Stimulated activated memory B cell treated with anti-CD40 and anti-IgM and Interleukin-4, amounts not matched to agents 10 μg/mL and 1 μg/mL and 100 μg/mL, for 72 hours (primary cell): ENCODE measurements at regions not wholly inside any gene's neighbourhood (a gene's known extent, or its start where the extent isn't known, plus 50 kb on each side); places are given as distances from the start of the nearest gene placed in this dataset.

Experiments used
- ATAC-seq: fragments of 150-1000 bp; cut with Tn5 transposase; 2 replicates; pipeline ENCODE4 v1.10.0; 2021
- H3K27ac Mint-ChIP-seq: one replicate; pipeline ENCODE4 v1.8.0; 2022; ENCODE audit warnings: mild to moderate bottlenecking, mixed read lengths
- H3K27me3 Mint-ChIP-seq: one replicate; pipeline ENCODE4 v1.8.0; 2022; ENCODE audit warnings: mixed read lengths
- H3K36me3 Mint-ChIP-seq: one replicate; pipeline ENCODE4 v1.8.0; 2022; ENCODE audit warnings: mixed read lengths
- H3K4me1 Mint-ChIP-seq: one replicate; pipeline ENCODE4 v1.8.0; 2022; ENCODE audit warnings: mixed read lengths
- H3K4me3 Mint-ChIP-seq: one replicate; pipeline ENCODE4 v1.8.0; 2022; ENCODE audit warnings: mild to moderate bottlenecking, moderate library complexity, mixed read lengths
- H3K9me3 Mint-ChIP-seq: one replicate; pipeline ENCODE4 v1.8.0; 2022; ENCODE audit warnings: mixed read lengths

DNA sequence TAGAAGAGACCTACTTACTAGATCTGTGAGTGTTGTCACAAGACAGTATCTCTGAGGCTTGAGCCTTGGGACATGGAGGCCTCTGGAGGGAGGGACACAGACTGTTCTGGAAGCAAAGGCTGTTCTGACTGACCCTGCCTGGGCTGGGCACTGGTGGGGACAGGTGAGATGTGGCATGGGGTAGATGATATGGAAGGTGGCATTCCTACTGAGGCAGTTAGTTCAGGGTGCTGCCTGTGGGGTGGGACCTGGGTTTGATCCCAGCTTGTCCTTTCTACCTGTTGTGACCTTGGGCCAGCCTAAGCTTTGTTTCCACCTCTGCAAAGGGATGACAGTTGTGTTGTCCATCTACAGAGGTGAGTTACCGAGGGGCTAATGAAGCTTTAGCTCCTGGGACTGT lies 140.2 kb downstream of the C9orf50 start:
- Mint-ChIP-seq H3K4me3 (no peak overlapping the region), H3K27ac (no peak overlapping the region), H3K9me3 (no peaks in the 10 kb centered on the region), H3K27me3 (peaks cover 46% of the 10 kb centered on the region), H3K4me1 (peaks cover 10% of the 10 kb centered on the region), H3K36me3 (no peaks in the 10 kb centered on the region)
- ATAC-seq: no peak

DNA sequence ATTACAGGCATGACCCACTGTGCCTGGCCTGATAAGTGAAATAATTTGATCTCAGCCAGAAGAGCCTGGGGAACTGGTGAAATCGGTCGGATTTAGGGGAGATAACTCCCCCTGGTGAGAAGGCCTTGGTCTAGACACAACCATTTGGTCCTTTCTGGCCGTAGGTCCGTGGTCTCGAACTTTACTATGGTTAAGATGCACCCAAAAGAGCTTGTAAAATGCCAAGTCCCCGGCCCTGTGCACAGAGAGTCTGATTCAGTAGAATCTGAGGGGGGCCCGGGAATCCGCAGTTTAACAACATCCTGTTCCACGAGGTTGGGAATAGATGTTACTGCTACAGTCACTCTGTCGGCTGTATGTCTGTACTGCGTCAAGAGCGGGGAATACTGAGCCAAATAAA lies 140.7 kb downstream of the C9orf50 start:
- H3K9me3 Mint-ChIP-seq: no peaks in the 10 kb centered on the region
- no peak overlapping the region for H3K27ac Mint-ChIP-seq
- no peaks in the 10 kb centered on the region for H3K36me3 Mint-ChIP-seq
- peaks cover 10% of the 10 kb centered on the region for H3K4me1 Mint-ChIP-seq
- H3K4me3 Mint-ChIP-seq: no peak overlapping the region
- H3K27me3 Mint-ChIP-seq: peaks cover 46% of the 10 kb centered on the region
- ATAC-seq: no peak

DNA sequence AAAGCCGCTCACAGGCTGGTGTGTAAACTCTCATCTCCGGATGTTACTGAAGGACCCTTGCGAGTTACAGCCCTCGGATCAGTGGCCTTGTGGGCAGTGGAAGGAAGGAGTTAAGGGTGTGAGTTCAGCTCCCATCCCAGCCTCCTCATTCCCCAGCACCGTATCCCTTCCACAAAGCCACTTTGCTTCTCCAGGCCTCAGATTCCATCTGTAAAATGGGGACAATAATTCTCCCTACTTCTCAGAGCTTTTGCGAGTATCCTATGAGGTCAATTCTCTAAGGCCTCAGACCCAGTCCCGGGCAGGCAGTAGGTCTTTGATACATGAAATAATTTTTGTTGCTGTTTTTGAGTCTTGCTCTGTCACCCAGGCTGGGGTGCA lies 141.3 kb downstream of the C9orf50 start:
- no peak for ATAC-seq

DNA sequence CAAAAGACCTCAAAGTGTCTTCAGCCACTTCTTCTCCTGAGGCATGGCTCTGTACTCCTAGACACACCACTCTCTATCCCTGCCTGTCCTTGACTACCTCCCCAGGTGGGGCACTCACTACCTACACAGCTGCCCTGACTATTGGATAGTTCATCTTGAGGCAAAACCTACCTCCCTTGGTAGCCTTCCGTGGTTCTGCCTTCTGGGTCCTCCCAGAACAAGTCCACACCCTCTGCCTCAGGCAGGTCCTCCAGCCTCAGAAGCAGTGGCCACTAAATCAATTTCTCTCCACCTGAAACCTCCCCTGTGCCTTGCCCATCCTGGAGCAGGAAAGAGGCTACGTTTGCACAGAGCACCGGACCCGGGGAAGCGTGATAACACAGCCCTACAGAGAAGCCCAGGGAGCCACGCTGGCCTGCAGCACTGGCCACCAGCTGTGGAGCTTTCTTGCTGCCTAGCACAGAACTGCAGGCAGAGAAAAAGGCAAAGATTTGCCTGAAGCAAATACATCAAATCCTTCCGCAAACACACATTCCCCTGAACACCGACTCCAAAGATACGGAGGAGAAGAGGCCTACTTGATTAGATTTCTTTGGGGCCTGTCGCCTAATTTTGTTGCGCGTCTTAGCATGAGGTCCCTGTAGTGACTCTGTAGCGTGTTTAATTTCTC lies 141.8 kb downstream of the C9orf50 start:
- Mint-ChIP-seq H3K36me3 (no peaks in the 10 kb centered on the region), H3K9me3 (no peaks in the 10 kb centered on the region), H3K27me3 (peaks cover 47% of the 10 kb centered on the region), H3K4me1 (peaks cover 4% of the 10 kb centered on the region), H3K27ac (no peak overlapping the region), H3K4me3 (no peak overlapping the region)
- no peak for ATAC-seq

More for the DNA sequence above, 141.3 kb downstream of the C9orf50 start:
- Mint-ChIP-seq H3K27ac (no peak overlapping the region), H3K36me3 (no peaks in the 10 kb centered on the region), H3K4me3 (no peak overlapping the region), H3K4me1 (peaks cover 10% of the 10 kb centered on the region), H3K27me3 (peaks cover 47% of the 10 kb centered on the region), H3K9me3 (no peaks in the 10 kb centered on the region)

DNA sequence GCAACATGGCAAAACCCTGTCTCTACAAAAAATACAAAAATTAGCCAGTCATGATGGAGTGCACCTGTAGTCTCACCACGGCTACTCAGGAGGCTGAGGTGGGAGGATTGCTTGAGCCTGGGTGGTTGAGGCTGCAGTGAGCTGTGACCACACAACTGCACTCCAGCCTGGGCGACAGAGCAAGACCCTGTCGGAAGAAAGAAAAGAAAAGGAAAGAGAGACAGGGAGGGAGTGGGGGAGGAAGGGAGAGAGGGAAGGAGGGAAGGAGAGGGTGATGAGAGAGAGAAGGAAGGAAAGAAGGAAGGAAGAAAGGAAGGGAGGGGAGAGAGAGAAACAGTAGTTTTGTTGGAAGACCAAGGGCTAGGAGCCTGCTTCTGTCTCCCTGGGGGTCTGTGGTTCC lies 142.4 kb downstream of the C9orf50 start:
- Mint-ChIP-seq H3K27me3 (peaks cover 51% of the 10 kb centered on the region), H3K4me3 (no peak overlapping the region), H3K36me3 (no peaks in the 10 kb centered on the region), H3K9me3 (no peaks in the 10 kb centered on the region), H3K27ac (no peak overlapping the region), H3K4me1 (no peaks in the 10 kb centered on the region)
- no peak for ATAC-seq

DNA sequence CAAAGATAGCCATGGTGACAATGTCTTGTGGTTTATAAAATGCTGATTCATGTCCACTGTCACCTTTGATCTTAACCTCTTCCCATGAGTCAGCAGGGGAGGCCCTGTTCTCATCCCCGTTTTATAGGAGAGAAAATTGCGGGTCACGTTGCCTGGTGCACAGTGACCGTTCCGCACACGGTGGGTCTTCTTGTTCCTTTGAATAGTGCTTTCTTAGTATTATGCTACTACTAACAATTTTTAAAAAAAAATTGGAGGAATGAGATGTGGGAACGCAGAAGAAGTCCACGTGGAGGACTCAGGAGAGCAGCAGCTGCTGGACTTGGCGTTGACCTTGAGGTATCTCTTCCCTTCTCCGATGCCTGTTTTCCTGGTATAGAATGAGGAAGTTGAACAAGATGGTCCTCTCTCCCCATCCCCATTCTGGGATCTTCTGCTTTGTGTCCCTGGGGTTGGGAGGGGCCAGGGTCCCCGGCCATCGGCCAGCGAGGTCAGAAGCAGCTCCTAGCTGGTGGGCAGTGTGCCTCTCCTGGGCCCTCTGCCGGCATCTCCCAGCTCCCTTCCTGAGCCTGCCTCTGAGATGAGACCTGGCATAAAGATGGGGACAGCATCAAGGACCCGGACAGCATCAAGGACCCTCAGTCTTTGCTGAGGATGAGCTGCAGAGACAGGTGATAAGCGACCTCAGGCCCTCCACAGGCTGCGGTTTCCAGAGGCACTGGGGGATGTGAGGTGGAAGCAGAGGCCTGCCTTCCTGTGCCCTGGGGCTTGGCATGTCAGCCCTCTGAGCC lies 143.9 kb downstream of the C9orf50 start:
- no peak for ATAC-seq
- no peaks in the 10 kb centered on the region for H3K4me1 Mint-ChIP-seq
- no peak overlapping the region for H3K27ac Mint-ChIP-seq
- H3K9me3 Mint-ChIP-seq: no peaks in the 10 kb centered on the region
- peaks cover 65% of the 10 kb centered on the region for H3K27me3 Mint-ChIP-seq
- no peaks in the 10 kb centered on the region for H3K36me3 Mint-ChIP-seq
- no peak overlapping the region for H3K4me3 Mint-ChIP-seq

DNA sequence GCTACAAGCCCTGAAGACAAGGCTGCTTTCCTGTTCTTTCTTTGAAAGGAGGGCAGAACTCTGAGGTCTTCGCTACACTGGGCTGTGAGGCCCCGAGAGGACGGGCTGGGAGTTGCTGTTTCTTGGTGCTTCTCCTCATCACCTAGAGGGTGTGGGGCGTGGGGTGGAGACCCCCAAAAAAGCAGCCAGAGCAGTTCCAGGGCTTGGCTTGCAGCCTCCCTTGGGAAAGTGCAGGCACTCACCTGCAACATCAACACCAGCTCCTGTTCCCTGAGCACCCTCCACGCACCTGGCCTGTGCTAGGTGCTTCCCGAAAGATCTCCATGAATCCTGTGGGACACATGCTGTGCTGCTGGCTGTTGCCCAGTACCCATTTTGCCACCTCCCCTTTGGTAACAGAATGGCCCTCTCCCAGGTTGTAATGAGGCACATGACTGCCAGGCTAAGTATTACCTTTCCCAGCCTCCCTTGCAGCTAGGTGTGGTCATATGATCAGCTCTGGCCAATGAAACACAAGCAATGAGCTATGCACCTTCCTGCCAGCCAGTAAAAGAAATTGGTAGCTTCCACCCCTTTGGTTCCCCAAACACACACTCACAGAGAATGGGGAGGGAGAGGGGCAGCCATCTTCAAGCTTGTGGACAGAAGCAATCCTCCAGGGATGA lies 146.0 kb downstream of the C9orf50 start:
- H3K36me3 Mint-ChIP-seq: no peaks in the 10 kb centered on the region
- no peak overlapping the region for H3K4me3 Mint-ChIP-seq
- H3K27ac Mint-ChIP-seq: no peak overlapping the region
- no peaks in the 10 kb centered on the region for H3K4me1 Mint-ChIP-seq
- peaks cover 67% of the 10 kb centered on the region for H3K27me3 Mint-ChIP-seq
- H3K9me3 Mint-ChIP-seq: no peaks in the 10 kb centered on the region
- no peak for ATAC-seq

DNA sequence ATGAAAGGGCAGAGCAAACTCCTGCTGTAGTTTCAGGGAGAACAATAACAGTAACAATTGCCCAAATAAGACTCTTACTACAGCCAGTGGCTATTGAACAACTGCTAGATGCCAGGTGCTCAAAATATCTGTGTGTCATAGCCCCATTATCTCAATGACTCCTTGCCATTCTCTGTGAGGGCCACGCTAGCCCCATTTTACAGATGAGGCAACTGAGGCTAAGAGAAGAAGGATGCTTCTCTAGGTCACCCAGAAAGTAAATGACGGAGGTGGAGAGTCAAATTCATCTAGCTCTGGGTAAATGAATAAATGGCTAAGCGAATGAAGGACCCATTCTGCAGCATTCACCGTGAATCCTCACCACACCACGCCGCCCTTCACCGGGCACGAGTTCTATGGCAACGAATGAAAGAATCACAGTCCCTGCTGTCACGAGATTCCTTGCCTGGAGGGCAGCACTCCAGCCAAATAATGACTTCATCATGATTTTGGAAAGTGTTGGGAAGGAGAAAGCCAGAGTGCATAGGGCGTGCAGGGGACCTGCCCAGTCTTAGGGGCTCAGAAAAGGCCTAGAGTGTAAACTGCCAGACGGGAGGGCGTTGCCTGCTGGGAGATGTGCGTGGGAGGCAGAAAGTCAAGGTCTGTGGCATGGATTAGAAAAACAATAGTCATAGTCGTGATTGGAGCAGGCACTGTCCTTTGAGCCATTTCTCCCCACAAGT lies 147.2 kb downstream of the C9orf50 start:
- Mint-ChIP-seq H3K27ac (no peak overlapping the region), H3K4me3 (no peak overlapping the region)

DNA sequence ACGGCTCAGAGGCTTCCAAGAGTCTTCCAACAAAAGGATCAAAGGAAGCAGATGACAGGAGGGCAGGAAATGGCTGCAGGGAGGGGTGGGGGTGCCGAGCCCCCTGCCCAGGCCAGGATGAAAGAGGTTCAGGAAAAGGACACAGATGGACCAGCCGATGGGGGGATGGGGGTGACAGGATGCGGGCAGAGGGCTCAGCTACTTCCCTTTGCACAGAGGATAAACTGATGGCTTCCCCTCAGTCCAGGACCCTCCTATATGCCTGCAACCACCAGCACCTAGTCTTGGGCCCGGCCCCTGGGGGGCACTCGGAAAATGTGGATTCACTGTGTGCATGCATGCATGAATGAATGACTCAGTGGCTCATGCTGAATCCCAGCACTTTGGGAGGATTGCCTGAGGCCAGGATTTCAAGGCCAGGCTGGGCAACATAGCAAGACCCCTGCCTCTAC lies 148.2 kb downstream of the C9orf50 start:
- no peaks in the 10 kb centered on the region for H3K4me1 Mint-ChIP-seq
- H3K4me3 Mint-ChIP-seq: no peak overlapping the region
- H3K9me3 Mint-ChIP-seq: no peaks in the 10 kb centered on the region
- H3K36me3 Mint-ChIP-seq: no peaks in the 10 kb centered on the region
- H3K27me3 Mint-ChIP-seq: peaks cover 65% of the 10 kb centered on the region
- no peak for ATAC-seq
- H3K27ac Mint-ChIP-seq: no peak overlapping the region

More for the DNA sequence above, 147.2 kb downstream of the C9orf50 start:
- H3K36me3 Mint-ChIP-seq: no peaks in the 10 kb centered on the region
- H3K27me3 Mint-ChIP-seq: peaks cover 65% of the 10 kb centered on the region
- no peaks in the 10 kb centered on the region for H3K9me3 Mint-ChIP-seq
- H3K4me1 Mint-ChIP-seq: no peaks in the 10 kb centered on the region
- ATAC-seq: no peak

DNA sequence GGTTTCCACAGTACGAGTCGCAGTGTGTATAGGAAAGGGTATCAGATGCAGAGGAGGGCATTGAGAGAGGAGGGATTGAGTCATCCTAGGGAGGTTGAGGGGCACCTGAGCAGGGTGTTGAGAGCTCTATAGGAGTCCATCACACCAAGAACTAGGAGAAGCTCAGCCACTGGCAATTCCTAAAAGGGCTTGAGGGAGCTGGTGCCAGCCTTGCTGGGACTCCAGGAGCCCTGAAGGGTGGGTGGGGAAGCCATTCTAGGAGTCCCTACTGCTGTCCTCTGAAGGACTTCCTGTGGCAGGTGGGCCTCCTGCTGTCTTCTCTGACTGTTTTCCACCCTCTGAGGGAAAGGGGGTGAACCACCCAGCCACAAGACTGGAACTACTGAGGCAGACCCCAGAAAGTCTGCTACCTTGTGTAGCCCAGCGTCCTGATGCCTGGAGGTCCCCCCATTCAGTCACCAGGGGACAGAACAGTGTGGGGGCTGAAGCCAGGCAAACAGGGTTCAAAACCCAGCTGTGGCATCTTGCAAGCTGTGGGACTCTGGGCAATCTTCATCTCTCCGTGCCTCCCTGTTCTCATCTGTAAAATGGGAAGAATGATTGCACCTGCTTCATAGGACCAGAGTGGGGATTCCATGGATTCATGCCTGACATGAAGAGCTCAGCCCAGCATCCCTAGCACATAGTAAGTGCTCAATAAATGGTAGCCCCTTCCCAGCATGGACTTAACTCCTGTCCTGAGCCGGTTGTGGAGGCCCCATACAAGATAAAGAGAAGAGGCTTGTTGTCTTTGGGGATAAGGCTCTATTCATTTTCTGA lies 149.5 kb downstream of the C9orf50 start:
- Mint-ChIP-seq H3K27ac (no peak overlapping the region), H3K9me3 (no peaks in the 10 kb centered on the region), H3K4me1 (no peaks in the 10 kb centered on the region), H3K27me3 (peaks cover 78% of the 10 kb centered on the region), H3K36me3 (no peaks in the 10 kb centered on the region), H3K4me3 (no peak overlapping the region)
- no peak for ATAC-seq

DNA sequence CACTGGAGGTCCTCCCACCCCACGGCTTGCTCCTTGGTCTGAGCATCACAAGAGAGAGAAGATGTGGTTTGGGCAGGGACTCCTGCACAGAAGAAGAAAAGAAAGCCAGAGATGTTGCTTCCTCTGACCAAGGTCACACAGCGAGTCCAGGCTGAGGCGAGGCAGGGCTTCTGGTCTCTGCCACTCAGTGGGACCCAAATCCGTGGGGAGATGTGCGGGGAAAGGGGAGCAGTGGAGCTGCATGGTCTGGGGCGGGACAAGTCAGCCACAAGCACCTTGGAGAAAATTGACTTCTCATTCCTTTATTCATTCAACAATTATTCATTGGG lies 150.9 kb downstream of the C9orf50 start:
- Mint-ChIP-seq H3K4me3 (no peak overlapping the region), H3K27ac (no peak overlapping the region), H3K36me3 (no peaks in the 10 kb centered on the region), H3K4me1 (no peaks in the 10 kb centered on the region), H3K27me3 (peaks cover 91% of the 10 kb centered on the region), H3K9me3 (no peaks in the 10 kb centered on the region)
- ATAC-seq: no peak

DNA sequence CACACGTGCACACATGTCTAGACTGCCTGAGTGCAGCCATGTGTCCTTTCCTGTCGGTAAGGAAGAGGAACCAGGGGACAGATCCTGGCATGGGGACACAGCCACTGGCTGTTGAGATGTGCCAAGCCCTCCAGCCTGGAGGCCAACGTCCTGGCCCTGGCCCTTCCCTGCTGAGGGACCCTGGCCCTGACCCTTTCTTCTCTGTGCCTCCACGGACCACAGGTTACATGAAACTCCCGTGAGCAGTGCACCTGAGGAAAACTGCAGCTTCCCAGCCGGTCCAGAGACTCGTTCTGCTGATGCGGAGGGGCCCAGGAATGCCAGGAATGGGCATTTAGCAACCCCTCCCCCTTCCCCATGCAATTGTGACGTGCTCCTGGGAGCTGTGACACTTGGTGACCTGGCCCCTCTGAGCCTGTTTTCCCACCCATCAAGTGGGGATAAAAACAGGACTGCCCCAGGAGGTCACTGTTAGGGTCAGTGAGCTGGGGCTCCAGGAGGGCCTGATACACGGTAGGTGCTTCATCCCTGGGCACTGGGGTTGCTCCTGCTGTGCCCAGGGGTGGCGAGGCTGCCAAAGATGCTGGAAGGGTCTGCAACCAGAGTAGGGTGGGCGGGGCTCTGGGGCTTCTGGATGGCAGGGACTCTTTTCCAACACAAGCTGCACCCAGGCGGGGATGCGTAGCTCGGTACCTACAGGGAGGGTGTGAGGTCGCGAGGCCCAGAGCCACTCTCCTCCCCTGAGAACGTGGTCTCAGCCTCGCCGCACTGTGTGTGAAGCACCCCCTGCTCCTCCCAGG lies 151.5 kb downstream of the C9orf50 start:
- H3K4me1 Mint-ChIP-seq: no peaks in the 10 kb centered on the region
- no peak overlapping the region for H3K27ac Mint-ChIP-seq
- no peak overlapping the region for H3K4me3 Mint-ChIP-seq
- H3K9me3 Mint-ChIP-seq: no peaks in the 10 kb centered on the region
- H3K36me3 Mint-ChIP-seq: no peaks in the 10 kb centered on the region
- H3K27me3 Mint-ChIP-seq: peaks cover 88% of the 10 kb centered on the region
- no peak for ATAC-seq

DNA sequence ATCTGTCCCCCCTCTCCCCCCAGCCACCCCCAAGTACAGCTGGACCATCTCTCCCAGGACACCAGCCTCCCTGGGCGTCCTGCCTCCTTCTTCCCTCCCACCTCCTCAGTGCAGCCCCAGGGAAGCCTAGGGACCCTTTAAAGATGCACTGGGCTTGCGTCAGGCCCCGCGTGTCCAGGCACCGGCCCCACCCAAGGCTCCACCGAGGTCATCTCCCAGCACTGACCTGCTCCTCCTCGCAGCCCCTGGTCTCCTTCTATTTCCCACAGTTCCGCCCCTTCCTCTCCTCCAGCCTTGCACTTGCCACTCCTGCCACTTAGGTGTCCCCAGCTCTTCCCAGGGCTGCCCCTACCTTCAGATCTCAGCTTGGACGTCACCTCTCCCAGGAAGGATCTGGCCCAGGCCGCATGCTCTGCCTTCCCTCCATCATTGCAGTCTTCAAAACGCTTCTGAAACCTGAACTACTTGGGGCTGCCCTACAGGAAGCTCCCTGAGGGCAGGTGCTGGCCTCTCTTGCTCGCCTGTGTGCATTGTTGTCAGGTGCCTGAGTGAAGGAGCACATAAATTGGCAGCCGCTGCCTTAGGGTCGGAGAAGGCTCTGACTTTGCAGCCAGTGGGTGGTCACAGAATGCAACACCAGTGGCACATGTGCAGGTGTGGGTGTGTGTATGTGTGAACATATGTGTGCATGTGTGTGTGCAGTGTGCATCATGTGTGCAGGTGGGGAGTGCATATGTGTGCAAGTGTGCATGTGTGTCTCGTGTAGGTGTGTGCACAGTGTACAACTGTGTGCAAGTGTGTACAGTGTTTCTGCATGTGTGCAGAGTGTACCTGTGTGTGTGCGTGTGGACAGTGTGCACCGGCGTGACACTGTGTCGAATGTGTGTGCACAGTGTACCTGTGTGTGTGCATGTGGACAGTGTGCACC lies 152.9 kb downstream of the C9orf50 start:
- Mint-ChIP-seq H3K4me3 (no peak overlapping the region), H3K9me3 (no peaks in the 10 kb centered on the region), H3K4me1 (no peaks in the 10 kb centered on the region), H3K27ac (no peak overlapping the region), H3K27me3 (peaks cover 74% of the 10 kb centered on the region), H3K36me3 (no peaks in the 10 kb centered on the region)
- no peak for ATAC-seq
